Cardiac muscle cell (in vitro differentiated cells and primary cell): ENCODE measurements at regions not wholly inside any gene's neighbourhood (a gene's known extent, or its start where the extent isn't known, plus 50 kb on each side); places are given as distances from the start of the nearest gene placed in this dataset.

Experiments used
- DNase-seq, 2 donors: peaks; one replicate each; pipeline versions ENCODE4 v3.0.0 to v3.0.0-alpha.2; 2010 to 2017; ENCODE audit warnings: low read depth in 1 of 2, low spot score in 1 of 2
- H3K27ac ChIP-seq: fragments of 200-600 bp; sonication (generic); 2 replicates; pipeline ENCODE4 v1.5.1; 2016
- H3K27me3 ChIP-seq: fragments of 200-600 bp; sonication (generic); 2 replicates; pipeline ENCODE4 v1.6.0; 2016; ENCODE audit warnings: control low read depth
- H3K36me3 ChIP-seq: fragments of 200-600 bp; sonication (generic); 2 replicates; pipeline ENCODE4 v1.5.1; 2016; ENCODE audit warnings: control low read depth
- H3K4me1 ChIP-seq: fragments of 200-600 bp; sonication (generic); 2 replicates; pipeline ENCODE4 v1.8.1; 2017; ENCODE audit warnings: low read depth, mild to moderate bottlenecking, mixed run types
- H3K4me3 ChIP-seq: fragments of 200-600 bp; sonication (generic); 2 replicates; pipeline ENCODE4 v1.5.1; 2016; ENCODE audit warnings: mild to moderate bottlenecking
- H3K9me3 ChIP-seq: fragments of 200-600 bp; sonication (generic); 2 replicates; pipeline ENCODE4 v1.5.1; 2017; ENCODE audit warnings: low read depth, mild to moderate bottlenecking, control low read depth
- CTCF ChIP-seq: IDR thresholded peaks from 2 replicates; pipeline ENCODE4 v1.5.1; 2012; ENCODE audit warnings: low read depth, mild to moderate bottlenecking, low read length

DNA sequence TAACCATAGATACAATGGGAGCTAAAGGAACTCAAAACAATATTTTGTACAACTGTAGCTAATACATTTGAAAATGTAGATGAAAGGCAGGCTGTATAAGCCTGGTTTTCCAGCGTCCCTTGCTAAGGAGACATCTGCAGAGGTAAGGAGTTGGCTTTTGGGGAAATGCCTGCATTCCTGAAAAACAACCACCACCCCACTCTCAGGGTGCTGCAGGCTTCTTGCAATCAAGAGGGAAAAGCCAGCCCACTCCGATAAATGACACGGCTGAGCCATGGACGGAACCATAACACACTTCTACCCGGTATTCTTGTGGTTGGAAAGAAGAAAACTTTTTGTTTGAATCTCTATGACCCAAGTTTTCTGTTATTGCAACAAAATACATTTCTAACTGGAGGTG lies 200.3 kb downstream of the TEX36 start:
- no peak for DNase-seq
- Histone ChIP-seq H3K36me3 (no peaks in the 10 kb centered on the region), H3K27me3 (no peaks in the 10 kb centered on the region), H3K4me3 (no peak overlapping the region), H3K4me1 (no peaks in the 10 kb centered on the region), H3K27ac (no peak overlapping the region), H3K9me3 (no peaks in the 10 kb centered on the region)
- TF ChIP-seq CTCF, result no peak

- no peaks in the 10 kb centered on the region for H3K4me1 ChIP-seq
- no peak overlapping the region for H3K4me3 ChIP-seq
- no peaks in the 10 kb centered on the region for H3K9me3 ChIP-seq
- H3K27me3 ChIP-seq, result no peaks in the 10 kb centered on the region
- no peaks in the 10 kb centered on the region for H3K36me3 ChIP-seq
- no peak for DNase-seq
- H3K27ac ChIP-seq, result no peak overlapping the region
- TF ChIP-seq CTCF, result no peak
These were observed 200.9 kb downstream of the TEX36 start for GRCh38 chr10:125482108-125482507.

DNA sequence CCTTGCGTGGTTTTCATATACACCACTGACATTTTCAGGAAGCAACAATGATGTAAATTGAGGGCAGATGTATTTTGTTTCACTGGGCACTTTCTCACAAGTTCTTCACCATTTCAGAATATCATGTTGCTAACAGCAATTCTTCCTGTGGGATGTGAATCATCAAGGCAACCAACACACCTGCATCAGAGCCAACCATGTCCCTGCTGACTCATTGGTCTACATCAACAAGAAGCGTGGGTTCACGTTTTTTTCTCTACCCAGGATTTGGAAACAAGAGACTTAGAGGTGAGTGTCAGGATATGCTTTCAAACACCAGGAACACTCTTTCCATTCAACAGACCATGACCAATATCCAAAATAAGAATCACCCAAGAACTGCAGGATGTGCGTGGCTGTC lies 203.9 kb downstream of the TEX36 start:
- Histone ChIP-seq H3K27me3 (no peaks in the 10 kb centered on the region), H3K36me3 (no peaks in the 10 kb centered on the region), H3K4me3 (no peak overlapping the region), H3K27ac (no peak overlapping the region), H3K9me3 (no peaks in the 10 kb centered on the region), H3K4me1 (no peaks in the 10 kb centered on the region)
- no peak for DNase-seq
- TF ChIP-seq CTCF, result no peak

DNA sequence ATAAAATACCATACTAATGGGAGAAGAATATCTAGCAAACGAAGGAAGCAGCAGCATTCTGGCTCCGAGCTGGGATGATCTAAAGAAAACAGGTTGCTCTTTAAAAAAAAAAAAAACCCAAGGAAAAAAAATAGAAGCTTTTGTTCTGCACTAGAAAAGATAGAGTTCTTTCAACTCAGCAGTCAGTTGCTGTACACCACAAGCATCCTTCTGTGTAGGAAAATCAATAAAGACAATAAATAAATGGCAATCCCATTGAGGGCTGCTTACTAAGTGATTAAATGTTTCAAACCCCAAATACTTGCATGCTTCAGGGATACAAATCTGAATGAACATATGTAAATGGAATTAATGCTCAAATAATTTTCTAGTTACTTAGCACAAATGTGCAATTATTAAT lies 207.1 kb downstream of the TEX36 start:
- Histone ChIP-seq H3K4me3 (no peak overlapping the region), H3K9me3 (no peaks in the 10 kb centered on the region), H3K36me3 (no peaks in the 10 kb centered on the region), H3K27ac (no peak overlapping the region), H3K4me1 (no peaks in the 10 kb centered on the region), H3K27me3 (no peaks in the 10 kb centered on the region)
- no peak for TF ChIP-seq CTCF
- DNase-seq, result no peak

GRCh38 chr10:125473143-125473793 lies 209.7 kb downstream of the TEX36 start:
- Histone ChIP-seq H3K36me3 (no peaks in the 10 kb centered on the region), H3K9me3 (no peaks in the 10 kb centered on the region), H3K27me3 (no peaks in the 10 kb centered on the region), H3K4me3 (no peak overlapping the region), H3K4me1 (no peaks in the 10 kb centered on the region), H3K27ac (no peak overlapping the region)
- no peak for DNase-seq
- TF ChIP-seq CTCF, result no peak
